Effector memory CD8-positive, alpha-beta T cell (primary cell): ENCODE measurements at regions not wholly inside any gene's neighbourhood (a gene's known extent, or its start where the extent isn't known, plus 50 kb on each side); places are given as distances from the start of the nearest gene placed in this dataset.

Experiments
- ATAC-seq: fragments of 150-1000 bp; cut with Tn5 transposase; replicated peaks from 2 replicates; pipeline ENCODE4 v1.10.0; 2021; ENCODE audit warnings: mild to moderate bottlenecking, moderate library complexity
- DNase-seq, 3 experiments: peaks; one replicate each; pipeline ENCODE4 v3.0.0; 2021
- H3K27ac Mint-ChIP-seq, 2 donors: one replicate each; pipeline ENCODE4 v1.8.0; 2022; ENCODE audit warnings: mild to moderate bottlenecking in 2 of 2, mixed read lengths in 2 of 2, moderate library complexity in 2 of 2
- H3K27me3 Mint-ChIP-seq, 2 donors: one replicate each; pipeline ENCODE4 v1.8.0; 2022; ENCODE audit warnings: mixed read lengths in 2 of 2
- H3K36me3 Mint-ChIP-seq: one replicate; pipeline ENCODE4 v1.8.0; 2022; ENCODE audit warnings: mild to moderate bottlenecking, moderate library complexity, mixed read lengths; ENCODE audit not compliant: insufficient read depth
- H3K4me1 Mint-ChIP-seq, 2 donors: one replicate each; pipeline ENCODE4 v1.8.0; 2022; ENCODE audit warnings: low read depth in 2 of 2, mixed read lengths in 2 of 2
- H3K4me3 Mint-ChIP-seq, 2 donors: one replicate each; pipeline ENCODE4 v1.8.0; 2022; ENCODE audit warnings: mild to moderate bottlenecking in 2 of 2, mixed read lengths in 2 of 2, moderate library complexity in 2 of 2
- H3K9me3 Mint-ChIP-seq, 2 donors: one replicate each; pipeline ENCODE4 v1.8.0; 2022; ENCODE audit warnings: mixed read lengths in 2 of 2

- Mint-ChIP-seq H3K4me1 (no peaks in the 10 kb centered on the region), H3K36me3 (no peaks in the 10 kb centered on the region), H3K27ac (no peak overlapping the region), H3K4me3 (no peak overlapping the region), H3K9me3 (peaks cover 8 to 11% of the 10 kb centered on the region in 2 donors), H3K27me3 (no peaks in the 10 kb centered on the region)
- DNase-seq (no peak), ATAC-seq (no peak)
These were observed 312.5 kb upstream of the ANO3 start for GRCh38 chr11:26019386-26019785.

GRCh38 chr11:26021017-26021416 is 310.9 kb upstream of the ANO3 start:
- H3K36me3 Mint-ChIP-seq, result no peaks in the 10 kb centered on the region
- DNase-seq, result no peak
- H3K9me3 Mint-ChIP-seq, result peaks cover 0 to 9% of the 10 kb centered on the region in 2 donors
- no peaks in the 10 kb centered on the region for H3K4me1 Mint-ChIP-seq
- ATAC-seq, result no peak
- no peaks in the 10 kb centered on the region for H3K27me3 Mint-ChIP-seq
- no peak overlapping the region for H3K4me3 Mint-ChIP-seq
- H3K27ac Mint-ChIP-seq, result no peak overlapping the region

GRCh38 chr11:26023057-26023456 is 308.9 kb upstream of the ANO3 start:
- ATAC-seq (no peak), DNase-seq (no peak)
- Mint-ChIP-seq H3K4me3 (no peak overlapping the region), H3K27me3 (no peaks in the 10 kb centered on the region), H3K4me1 (no peaks in the 10 kb centered on the region), H3K9me3 (peaks cover 0 to 7% of the 10 kb centered on the region in 2 donors), H3K36me3 (no peaks in the 10 kb centered on the region), H3K27ac (no peak overlapping the region)

DNA sequence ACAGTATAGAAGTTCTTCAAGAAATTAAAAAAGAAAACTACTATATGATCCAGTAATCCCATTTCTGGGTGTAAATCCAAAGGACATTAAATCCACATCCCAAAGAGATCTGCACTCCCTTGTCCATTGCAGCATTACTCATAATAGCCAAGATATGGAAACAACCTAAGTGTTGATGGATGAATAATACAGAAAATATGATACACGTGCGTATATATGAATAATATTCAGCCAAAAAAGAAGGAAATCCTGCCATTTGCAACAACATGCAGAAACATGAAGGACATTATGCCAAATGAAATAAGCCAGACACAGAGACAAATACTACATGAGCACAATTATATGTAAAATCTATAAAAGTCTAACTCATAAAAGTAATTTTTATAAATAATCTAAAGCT is 306.3 kb upstream of the ANO3 start:
- DNase-seq, result no peak
- H3K4me1 Mint-ChIP-seq, result no peaks in the 10 kb centered on the region
- no peaks in the 10 kb centered on the region for H3K27me3 Mint-ChIP-seq
- no peak overlapping the region for H3K4me3 Mint-ChIP-seq
- no peak for ATAC-seq
- H3K9me3 Mint-ChIP-seq, result peaks cover 9% of the 10 kb centered on the region in 2 donors
- no peak overlapping the region for H3K27ac Mint-ChIP-seq
- H3K36me3 Mint-ChIP-seq, result no peaks in the 10 kb centered on the region

- no peak for DNase-seq
- ATAC-seq, result no peak
- Mint-ChIP-seq H3K36me3 (no peaks in the 10 kb centered on the region), H3K4me1 (no peaks in the 10 kb centered on the region), H3K4me3 (no peak overlapping the region), H3K27me3 (no peaks in the 10 kb centered on the region), H3K27ac (no peak overlapping the region), H3K9me3 (peaks cover 6 to 9% of the 10 kb centered on the region in 2 donors)
These were observed 305.9 kb upstream of the ANO3 start for GRCh38 chr11:26026078-26026477.

GRCh38 chr11:26027887-26028286 is 304.0 kb upstream of the ANO3 start:
- Mint-ChIP-seq H3K36me3 (no peaks in the 10 kb centered on the region), H3K9me3 (peaks cover 6 to 9% of the 10 kb centered on the region in 2 donors), H3K27me3 (no peaks in the 10 kb centered on the region), H3K4me1 (no peaks in the 10 kb centered on the region), H3K27ac (no peak overlapping the region), H3K4me3 (no peak overlapping the region)
- DNase-seq (no peak), ATAC-seq (no peak)

- DNase-seq, result no peak
- H3K36me3 Mint-ChIP-seq, result no peaks in the 10 kb centered on the region
- H3K27ac Mint-ChIP-seq, result no peak overlapping the region
- no peaks in the 10 kb centered on the region for H3K4me1 Mint-ChIP-seq
- H3K9me3 Mint-ChIP-seq, result peaks cover 5 to 9% of the 10 kb centered on the region in 2 donors
- H3K27me3 Mint-ChIP-seq, result no peaks in the 10 kb centered on the region
- ATAC-seq, result no peak
- H3K4me3 Mint-ChIP-seq, result no peak overlapping the region
These were observed 303.5 kb upstream of the ANO3 start for GRCh38 chr11:26028393-26028911.

- Mint-ChIP-seq H3K9me3 (peaks cover 3 to 19% of the 10 kb centered on the region in 2 donors), H3K27ac (no peak overlapping the region), H3K36me3 (no peaks in the 10 kb centered on the region), H3K4me1 (no peaks in the 10 kb centered on the region), H3K27me3 (no peaks in the 10 kb centered on the region), H3K4me3 (no peak overlapping the region)
- DNase-seq (no peak), ATAC-seq (no peak)
These were observed 301.5 kb upstream of the ANO3 start for GRCh38 chr11:26030399-26030798.

GRCh38 chr11:26032241-26032640 is 299.7 kb upstream of the ANO3 start:
- H3K27me3 Mint-ChIP-seq, result no peaks in the 10 kb centered on the region
- H3K27ac Mint-ChIP-seq, result no peak overlapping the region
- no peak for ATAC-seq
- H3K36me3 Mint-ChIP-seq, result no peaks in the 10 kb centered on the region
- no peak for DNase-seq
- no peak overlapping the region for H3K4me3 Mint-ChIP-seq
- no peaks in the 10 kb centered on the region for H3K4me1 Mint-ChIP-seq
- H3K9me3 Mint-ChIP-seq, result peaks cover 3 to 19% of the 10 kb centered on the region in 2 donors

DNA sequence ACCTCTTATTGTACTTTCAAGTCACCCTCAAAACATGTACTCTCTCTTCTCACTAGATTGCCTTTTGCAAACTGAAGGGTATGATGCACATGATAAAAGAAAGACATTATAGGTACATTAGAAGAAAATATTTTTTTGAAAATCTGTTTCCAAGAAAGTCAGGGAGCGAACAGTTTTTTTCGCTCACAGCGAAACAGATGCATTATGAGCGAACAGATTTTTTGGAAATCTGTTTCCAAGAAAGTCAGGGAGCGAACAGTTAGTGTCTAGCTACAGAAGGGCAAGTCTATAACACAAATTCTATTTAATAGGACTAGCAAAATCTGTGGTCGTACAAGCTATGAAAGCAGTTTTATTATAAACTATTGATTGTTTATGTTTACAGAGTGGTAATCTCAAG is 296.2 kb upstream of the ANO3 start:
- no peaks in the 10 kb centered on the region for H3K36me3 Mint-ChIP-seq
- no peak for DNase-seq
- H3K4me3 Mint-ChIP-seq, result no peak overlapping the region

DNA sequence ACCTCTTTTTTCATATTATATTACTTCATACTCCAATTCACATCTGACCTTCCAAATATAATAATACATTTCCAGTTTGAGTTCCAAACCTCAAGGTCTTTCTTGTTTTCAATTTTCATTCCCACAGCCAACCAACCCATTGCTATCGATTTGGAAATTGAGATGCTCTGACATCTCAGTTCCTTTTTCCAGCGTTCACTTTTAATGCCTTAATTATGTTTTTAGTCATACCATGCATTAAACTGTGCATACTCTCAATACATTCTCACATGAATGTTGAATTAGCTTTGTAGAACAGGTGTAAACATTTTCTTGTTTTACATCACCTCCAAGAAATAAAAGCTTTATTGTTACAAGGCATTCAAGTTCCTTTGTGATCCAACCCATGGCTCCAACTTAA is 294.2 kb upstream of the ANO3 start:
- H3K4me1 Mint-ChIP-seq, result no peaks in the 10 kb centered on the region
- H3K27ac Mint-ChIP-seq, result no peak overlapping the region
- DNase-seq (no peak), ATAC-seq (no peak)
- H3K36me3 Mint-ChIP-seq, result peaks cover 3% of the 10 kb centered on the region
- H3K9me3 Mint-ChIP-seq, result peaks cover 0 to 10% of the 10 kb centered on the region in 2 donors
- H3K4me3 Mint-ChIP-seq, result no peak overlapping the region
- H3K27me3 Mint-ChIP-seq, result no peaks in the 10 kb centered on the region

More for the DNA sequence above, 296.2 kb upstream of the ANO3 start:
- H3K27ac Mint-ChIP-seq, result no peak overlapping the region
- peaks cover 0 to 10% of the 10 kb centered on the region in 2 donors for H3K9me3 Mint-ChIP-seq
- ATAC-seq, result no peak
- no peaks in the 10 kb centered on the region for H3K4me1 Mint-ChIP-seq
- H3K27me3 Mint-ChIP-seq, result no peaks in the 10 kb centered on the region

GRCh38 chr11:26040339-26040738 is 291.6 kb upstream of the ANO3 start:
- no peaks in the 10 kb centered on the region for H3K4me1 Mint-ChIP-seq
- no peak overlapping the region for H3K4me3 Mint-ChIP-seq
- peaks cover 3% of the 10 kb centered on the region for H3K36me3 Mint-ChIP-seq
- ATAC-seq (no peak), DNase-seq (no peak)
- H3K27me3 Mint-ChIP-seq, result no peaks in the 10 kb centered on the region
- H3K27ac Mint-ChIP-seq, result no peak overlapping the region
- H3K9me3 Mint-ChIP-seq, result no peaks in the 10 kb centered on the region

DNA sequence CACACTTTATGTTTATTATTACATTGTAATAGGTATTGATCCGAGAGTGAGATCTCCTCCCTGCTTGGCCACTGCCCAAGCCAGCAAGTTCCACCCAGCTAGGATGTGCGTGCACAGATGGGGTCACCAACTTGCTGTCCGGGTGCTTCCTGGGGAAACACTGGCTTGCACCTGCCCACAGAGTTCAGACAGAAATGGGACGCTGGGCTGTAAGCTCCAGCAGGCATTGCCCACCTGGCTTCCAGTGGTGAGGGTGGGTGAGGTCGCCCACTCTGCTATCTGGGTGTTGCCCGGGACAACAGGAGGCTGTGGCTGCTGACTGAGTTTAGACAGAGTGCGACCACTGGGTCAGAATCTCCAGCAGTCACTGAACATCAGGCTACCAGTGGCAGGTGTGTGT is 289.8 kb upstream of the ANO3 start:
- H3K27ac Mint-ChIP-seq, result no peak overlapping the region
- no peak overlapping the region for H3K4me3 Mint-ChIP-seq
- no peaks in the 10 kb centered on the region for H3K27me3 Mint-ChIP-seq
- no peak for ATAC-seq
- no peak for DNase-seq
- peaks cover 3% of the 10 kb centered on the region for H3K36me3 Mint-ChIP-seq
- H3K9me3 Mint-ChIP-seq, result no peaks in the 10 kb centered on the region
- no peaks in the 10 kb centered on the region for H3K4me1 Mint-ChIP-seq

DNA sequence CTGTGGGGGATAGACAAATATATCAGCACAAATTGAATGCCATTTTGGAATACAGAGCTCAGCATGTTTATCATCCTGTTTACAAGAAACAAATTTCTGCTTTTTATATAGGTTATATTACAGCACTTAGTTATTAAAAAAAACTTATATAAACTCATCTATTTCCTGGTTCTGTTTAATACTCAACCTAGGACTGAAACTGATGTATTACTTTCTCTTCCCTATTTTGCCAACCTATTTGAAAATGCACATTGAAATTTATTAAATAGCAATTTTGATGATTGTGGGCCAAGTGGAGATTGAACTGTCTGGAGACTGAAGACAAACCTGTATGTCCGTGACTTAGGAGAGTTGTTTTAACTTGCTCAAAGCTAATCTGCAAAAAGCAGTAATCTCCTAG is 288.3 kb upstream of the ANO3 start:
- DNase-seq, result no peak
- no peak overlapping the region for H3K27ac Mint-ChIP-seq

DNA sequence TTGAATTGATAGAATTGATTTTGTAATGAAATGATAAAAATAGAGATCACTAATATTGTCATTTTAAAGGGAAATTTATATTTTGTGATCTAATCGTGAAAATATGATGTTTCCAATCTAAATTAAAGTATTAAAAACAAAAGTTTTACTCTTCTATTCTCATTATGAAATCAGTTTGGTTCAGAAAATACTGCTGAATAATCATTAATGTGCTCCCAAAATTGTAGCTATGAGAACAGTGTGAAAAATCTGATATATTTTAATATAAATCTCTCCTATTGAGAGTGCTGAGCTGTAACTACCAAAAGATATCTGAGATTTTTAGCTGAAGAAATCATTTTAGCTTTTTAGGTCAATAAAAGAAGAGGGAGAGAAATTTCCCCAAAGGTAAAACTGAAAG is 287.5 kb upstream of the ANO3 start:
- Mint-ChIP-seq H3K4me3 (no peak overlapping the region), H3K9me3 (peaks cover 4 to 6% of the 10 kb centered on the region in 2 donors), H3K4me1 (no peaks in the 10 kb centered on the region), H3K27me3 (no peaks in the 10 kb centered on the region), H3K27ac (no peak overlapping the region), H3K36me3 (peaks cover 3% of the 10 kb centered on the region)
- ATAC-seq, result no peak
- DNase-seq, result no peak

More for the DNA sequence above, 288.3 kb upstream of the ANO3 start:
- Mint-ChIP-seq H3K4me3 (no peak overlapping the region), H3K4me1 (no peaks in the 10 kb centered on the region), H3K36me3 (peaks cover 3% of the 10 kb centered on the region), H3K27me3 (no peaks in the 10 kb centered on the region), H3K9me3 (peaks cover 0 to under 1% of the 10 kb centered on the region in 2 donors)
- no peak for ATAC-seq
